ENCODE measurements at regions not wholly inside any gene's neighbourhood (a gene's known extent, or its start where the extent isn't known, plus 50 kb on each side); places are given as distances from the start of the nearest gene placed in this dataset.

DNA sequence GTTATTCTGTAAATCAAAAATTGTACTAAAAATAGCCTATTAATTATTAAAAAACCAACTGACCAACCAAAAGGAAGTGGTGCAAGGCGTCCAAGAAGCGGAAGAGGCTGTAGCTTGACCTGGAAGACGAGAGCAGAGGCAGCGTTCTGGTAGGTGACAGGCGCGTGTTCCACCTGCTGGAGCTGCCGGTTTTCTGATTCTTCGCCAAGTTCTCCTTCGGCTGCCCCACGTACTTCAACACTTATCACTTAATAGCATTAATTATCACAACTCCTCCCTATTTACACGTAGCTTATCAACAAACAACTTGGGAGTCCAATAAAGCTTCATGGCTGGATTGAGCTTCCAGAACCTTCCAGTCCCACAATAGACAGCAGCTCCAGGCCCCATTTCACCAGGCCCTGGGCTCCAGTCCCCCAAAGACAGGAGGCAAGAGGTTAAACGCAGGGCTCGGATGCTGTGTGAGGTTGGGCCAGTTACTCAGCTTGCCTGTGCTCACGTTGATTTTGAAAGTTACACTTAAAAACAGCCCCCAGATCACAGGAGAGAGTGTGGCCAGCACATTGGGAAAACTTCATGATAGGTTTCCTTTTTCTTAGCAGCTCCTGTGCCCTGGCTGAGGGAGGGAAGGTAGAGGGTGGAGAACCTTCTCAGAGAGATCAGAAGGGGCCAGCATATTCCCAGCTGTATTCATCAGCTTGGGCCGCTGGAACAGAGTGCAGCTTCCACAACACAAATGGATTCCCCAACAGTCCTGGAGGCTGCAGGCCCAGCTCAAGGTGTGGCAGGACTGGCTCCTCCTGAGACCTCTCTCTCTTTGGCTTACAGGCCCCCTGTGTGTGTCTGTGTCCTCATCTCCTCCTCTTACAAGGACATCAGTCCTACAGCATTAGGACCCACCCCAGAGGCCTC lies 54.2 kb upstream of the FGF3 start:
- no peak for TF ChIP-seq POLR2AphosphoS5 (IDR thresholded peaks at IDR 0.05; ENCODE audit: low read depth, low read length)
- no peak for TF ChIP-seq POLR2A (IDR thresholded peaks at IDR 0.05; ENCODE audit: low read depth, low read length)
- TF ChIP-seq TAF1 (IDR thresholded peaks at IDR 0.05; ENCODE audit: borderline replicate concordance, low read depth, low read length) = no peak
